ENCODE measurements at regions not wholly inside any gene's neighbourhood (a gene's known extent, or its start where the extent isn't known, plus 50 kb on each side); places are given as distances from the start of the nearest gene placed in this dataset.

GRCh38 chr4:152009031-152009670 is 248.3 kb upstream of the GATB start:
- no peak overlapping the region for H3K27ac ChIP-seq (ENCODE audit: extremely low read depth, low read depth, low read length)
- POLR2A ChIA-PET, result no interaction called here
- no peak for TF ChIP-seq ZNF433 (tag by site-specific recombination; IDR thresholded peaks at IDR 0.05; ENCODE audit: low read depth)
- TF ChIP-seq ZNF514 (tag by site-specific recombination; IDR thresholded peaks at IDR 0.05), result no peak
- TF ChIP-seq ZNF521 (tag by site-specific recombination; IDR thresholded peaks at IDR 0.05), result no peak
- no peak for TF ChIP-seq ZNF510 (tag by site-specific recombination; IDR thresholded peaks at IDR 0.05; ENCODE audit: insufficient replicate concordance)
- TF ChIP-seq ZNF239 (tag by site-specific recombination; IDR thresholded peaks at IDR 0.05), result no peak
- no peak for TF ChIP-seq ZNF174 (tag by site-specific recombination; IDR thresholded peaks at IDR 0.05)
- TF ChIP-seq ZSCAN16 (tag by site-specific recombination; IDR thresholded peaks at IDR 0.05), result no peak
- no peak for TF ChIP-seq ZNF18 (tag by site-specific recombination; IDR thresholded peaks at IDR 0.05)
- no peak for TF ChIP-seq ZBTB6 (tag by site-specific recombination; IDR thresholded peaks at IDR 0.05)
- no peak for TF ChIP-seq ZNF341 (tag by site-specific recombination; IDR thresholded peaks at IDR 0.05; ENCODE audit: low read depth)
- no peak for TF ChIP-seq ZNF792 (tag by site-specific recombination; IDR thresholded peaks at IDR 0.05)
- no peak for TF ChIP-seq ZNF76 (tag by site-specific recombination; IDR thresholded peaks at IDR 0.05; ENCODE audit: borderline replicate concordance, low read depth)
- no peak for TF ChIP-seq ZNF155 (tag by site-specific recombination; IDR thresholded peaks at IDR 0.05)

GRCh38 chr4:152007111-152007510 is 246.3 kb upstream of the GATB start:
- TF ChIP-seq ZNF670 (tag by site-specific recombination; IDR thresholded peaks at IDR 0.05; ENCODE audit: low read depth) (no peak), AEBP2 (tag by site-specific recombination; IDR thresholded peaks at IDR 0.05; ENCODE audit: borderline replicate concordance) (no peak), ZNF266 (tag by site-specific recombination; IDR thresholded peaks at IDR 0.05; ENCODE audit: low read depth) (no peak), ZNF521 (tag by site-specific recombination; IDR thresholded peaks at IDR 0.05) (no peak), ZNF623 (tag by site-specific recombination; IDR thresholded peaks at IDR 0.05) (no peak), ZNF768 (tag by site-specific recombination; IDR thresholded peaks at IDR 0.05) (no peak), ZNF416 (tag by site-specific recombination; IDR thresholded peaks at IDR 0.05) (no peak), ZNF776 (tag by site-specific recombination; IDR thresholded peaks at IDR 0.05; ENCODE audit: borderline replicate concordance) (no peak), IKZF3 (tag by site-specific recombination; IDR thresholded peaks at IDR 0.05) (no peak), SP3 (tag by site-specific recombination; IDR thresholded peaks at IDR 0.05) (no peak), ZBTB44 (tag by site-specific recombination; IDR thresholded peaks at IDR 0.05) (no peak), ZNF140 (tag by site-specific recombination; IDR thresholded peaks at IDR 0.05) (no peak), ZBTB11 (tag by site-specific recombination; conservative IDR thresholded peaks at IDR 0.05; ENCODE audit: low read depth) (no peak), ZNF529 (tag by site-specific recombination; IDR thresholded peaks at IDR 0.05; ENCODE audit: insufficient replicate concordance) (no peak)
- Histone ChIP-seq H3K9me3 (ENCODE audit: control insufficient read depth, insufficient read depth, low read depth, low read length) (no peaks in the 10 kb centered on the region), H3K4me1 (ENCODE audit: control insufficient read depth, insufficient read depth, low read length) (no peaks in the 10 kb centered on the region), H3K4me3 (ENCODE audit: low read depth, low read length) (no peak overlapping the region), H3K36me3 (ENCODE audit: control insufficient read depth in 2 of 2, insufficient read depth in 1 of 2, low read length in 2 of 2) (no peaks in the 10 kb centered on the region), H3K27ac (ENCODE audit: extremely low read depth, low read depth, low read length) (no peak overlapping the region)
- ChIA-PET CTCF (no interaction called here), POLR2A (no interaction called here)

More at GRCh38 chr4:152009031-152009670, 248.3 kb upstream of the GATB start:
- Histone ChIP-seq H3K36me3 (ENCODE audit: control insufficient read depth in 2 of 2, insufficient read depth in 1 of 2, low read length in 2 of 2) (no peaks in the 10 kb centered on the region), H3K4me1 (ENCODE audit: control insufficient read depth, insufficient read depth, low read length) (no peaks in the 10 kb centered on the region), H3K4me3 (ENCODE audit: low read depth, low read length) (no peak overlapping the region), H3K9me3 (ENCODE audit: control insufficient read depth, insufficient read depth, low read depth, low read length) (no peaks in the 10 kb centered on the region)
- CTCF ChIA-PET, result no interaction called here
